ENCODE measurements at regions not wholly inside any gene's neighbourhood (a gene's known extent, or its start where the extent isn't known, plus 50 kb on each side); places are given as distances from the start of the nearest gene placed in this dataset.

GRCh38 chr5:93206203-93206602 lies 374.8 kb downstream of the NR2F1-AS1 start:
- Histone ChIP-seq H2BK120ac (ENCODE audit: low read depth, low read length) (no peak overlapping the region), H2BK5ac (ENCODE audit: low read depth, low read length, poor library complexity, severe bottlenecking) (no peak overlapping the region), H3K23ac (ENCODE audit: low read length in 2 of 2) (no peak overlapping the region), H3K14ac (ENCODE audit: low read length in 2 of 2) (no peak overlapping the region), H3K79me1 (replicated peaks; ENCODE audit: low read length, poor library complexity, severe bottlenecking) (no peaks in the 10 kb centered on the region), H2AK5ac (ENCODE audit: low read length, severe bottlenecking) (no peak overlapping the region), H2AFZ (ENCODE audit: low read depth, low read length) (no peak overlapping the region), H3K4ac (ENCODE audit: low read depth in 1 of 2, low read length in 2 of 2) (no peak overlapping the region), H3K4me2 (ENCODE audit: low read length, poor library complexity, severe bottlenecking) (no peak overlapping the region), H3K27ac (ENCODE audit: low read length, poor library complexity, severe bottlenecking) (no peak overlapping the region), H3K9ac (ENCODE audit: low read length) (no peak overlapping the region), H3K9me3 (ENCODE audit: control insufficient read depth, low read length) (no peaks in the 10 kb centered on the region), H4K91ac (ENCODE audit: low read length) (no peak overlapping the region), H2BK12ac (ENCODE audit: low read length in 2 of 2) (no peak overlapping the region), H2BK15ac (ENCODE audit: low read depth, poor library complexity, severe bottlenecking) (no peak overlapping the region), H3K4me3 (ENCODE audit: insufficient read depth in 1 of 2, low read depth in 1 of 2, low read length in 2 of 2) (no peak overlapping the region), H4K8ac (ENCODE audit: low read length) (no peak overlapping the region), H3K18ac (ENCODE audit: low read depth in 1 of 2, low read length in 2 of 2) (no peak overlapping the region), H3K4me1 (ENCODE audit: control insufficient read depth, insufficient read depth, low read depth, low read length) (no peaks in the 10 kb centered on the region), H3K27me3 (ENCODE audit: control insufficient read depth in 1 of 2, insufficient read depth in 1 of 2, low read length in 2 of 2) (no peaks in the 10 kb centered on the region), H3K36me3 (ENCODE audit: control insufficient read depth in 1 of 2, insufficient read depth in 2 of 2, low read depth in 1 of 2, low read length in 2 of 2) (no peaks in the 10 kb centered on the region)
- WGBS, result 100% methylated on average over 1 of the region's 3 CpGs
- no peak for DNase-seq

GRCh38 chr5:93201061-93201460 lies 380.0 kb downstream of the NR2F1-AS1 start:
- H3K79me1 ChIP-seq (replicated peaks; ENCODE audit: low read length, poor library complexity, severe bottlenecking), result no peaks in the 10 kb centered on the region

DNA sequence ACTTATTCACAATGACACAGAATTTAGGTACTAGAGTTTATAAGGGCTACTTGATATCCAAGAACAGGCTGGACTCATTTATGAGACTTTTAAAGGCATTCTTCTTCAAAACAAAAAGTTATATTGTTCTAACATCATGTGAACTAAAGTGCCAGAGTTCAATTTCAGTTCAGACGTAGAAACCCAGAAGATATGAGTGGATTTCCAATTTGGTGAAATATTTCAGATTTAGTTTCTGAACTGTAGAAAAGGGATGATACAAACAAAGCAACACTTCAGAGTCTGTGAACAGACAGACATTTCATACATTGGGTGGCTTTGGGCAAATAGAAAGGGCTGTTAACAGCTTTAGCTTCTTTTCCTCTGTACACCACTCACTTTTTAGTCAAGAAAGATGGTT lies 384.0 kb downstream of the NR2F1-AS1 start:
- H3K4me3 ChIP-seq (ENCODE audit: insufficient read depth in 1 of 2, low read depth in 1 of 2, low read length in 2 of 2), result no peak overlapping the region
- peak overlapping the region; percentile 12 for H2BK15ac ChIP-seq (ENCODE audit: low read depth, poor library complexity, severe bottlenecking)
- H2BK5ac ChIP-seq (ENCODE audit: low read depth, low read length, poor library complexity, severe bottlenecking), result no peak overlapping the region
- H2BK12ac ChIP-seq (ENCODE audit: low read length in 2 of 2), result no peak overlapping the region
- no peak overlapping the region for H4K8ac ChIP-seq (ENCODE audit: low read length)
- H3K27ac ChIP-seq (ENCODE audit: low read length, poor library complexity, severe bottlenecking), result no peak overlapping the region
- H3K4me1 ChIP-seq (ENCODE audit: control insufficient read depth, insufficient read depth, low read depth, low read length), result peaks cover 2% of the 10 kb centered on the region
- H3K14ac ChIP-seq (ENCODE audit: low read length in 2 of 2), result no peak overlapping the region
- no peak overlapping the region for H3K4ac ChIP-seq (ENCODE audit: low read depth in 1 of 2, low read length in 2 of 2)
- no peak overlapping the region for H2AK5ac ChIP-seq (ENCODE audit: low read length, severe bottlenecking)
- H2BK120ac ChIP-seq (ENCODE audit: low read depth, low read length), result no peak overlapping the region
- H3K36me3 ChIP-seq (ENCODE audit: control insufficient read depth in 1 of 2, insufficient read depth in 2 of 2, low read depth in 1 of 2, low read length in 2 of 2), result no peaks in the 10 kb centered on the region
- no peaks in the 10 kb centered on the region for H3K9me3 ChIP-seq (ENCODE audit: control insufficient read depth, low read length)
- no peak overlapping the region for H3K4me2 ChIP-seq (ENCODE audit: low read length, poor library complexity, severe bottlenecking)
- H3K9ac ChIP-seq (ENCODE audit: low read length), result no peak overlapping the region
- no peak overlapping the region for H3K23ac ChIP-seq (ENCODE audit: low read length in 2 of 2)
- WGBS, result 100% methylated on average over 1 of the region's 1 CpG
- no peak for DNase-seq
- no peak overlapping the region for H2AFZ ChIP-seq (ENCODE audit: low read depth, low read length)
- H4K91ac ChIP-seq (ENCODE audit: low read length), result no peak overlapping the region
- H3K27me3 ChIP-seq (ENCODE audit: control insufficient read depth in 1 of 2, insufficient read depth in 1 of 2, low read length in 2 of 2), result no peaks in the 10 kb centered on the region
- no peak overlapping the region for H3K18ac ChIP-seq (ENCODE audit: low read depth in 1 of 2, low read length in 2 of 2)
- H3K79me1 ChIP-seq (replicated peaks; ENCODE audit: low read length, poor library complexity, severe bottlenecking), result no peaks in the 10 kb centered on the region

More at GRCh38 chr5:93201061-93201460, 380.0 kb downstream of the NR2F1-AS1 start:
- Histone ChIP-seq H2AFZ (ENCODE audit: low read depth, low read length) (no peak overlapping the region), H2BK5ac (ENCODE audit: low read depth, low read length, poor library complexity, severe bottlenecking) (no peak overlapping the region), H3K27me3 (ENCODE audit: control insufficient read depth in 1 of 2, insufficient read depth in 1 of 2, low read length in 2 of 2) (no peaks in the 10 kb centered on the region), H3K4ac (ENCODE audit: low read depth in 1 of 2, low read length in 2 of 2) (no peak overlapping the region), H3K23ac (ENCODE audit: low read length in 2 of 2) (no peak overlapping the region), H4K8ac (ENCODE audit: low read length) (no peak overlapping the region), H3K4me2 (ENCODE audit: low read length, poor library complexity, severe bottlenecking) (no peak overlapping the region), H2BK15ac (ENCODE audit: low read depth, poor library complexity, severe bottlenecking) (no peak overlapping the region), H3K9ac (ENCODE audit: low read length) (no peak overlapping the region), H3K14ac (ENCODE audit: low read length in 2 of 2) (no peak overlapping the region), H2BK120ac (ENCODE audit: low read depth, low read length) (no peak overlapping the region), H3K36me3 (ENCODE audit: control insufficient read depth in 1 of 2, insufficient read depth in 2 of 2, low read depth in 1 of 2, low read length in 2 of 2) (no peaks in the 10 kb centered on the region), H3K9me3 (ENCODE audit: control insufficient read depth, low read length) (no peaks in the 10 kb centered on the region), H2BK12ac (ENCODE audit: low read length in 2 of 2) (no peak overlapping the region), H3K27ac (ENCODE audit: low read length, poor library complexity, severe bottlenecking) (no peak overlapping the region), H4K91ac (ENCODE audit: low read length) (no peak overlapping the region), H3K4me3 (ENCODE audit: insufficient read depth in 1 of 2, low read depth in 1 of 2, low read length in 2 of 2) (no peak overlapping the region), H3K4me1 (ENCODE audit: control insufficient read depth, insufficient read depth, low read depth, low read length) (no peaks in the 10 kb centered on the region), H3K18ac (ENCODE audit: low read depth in 1 of 2, low read length in 2 of 2) (peak overlapping the region in 1 of 2 experiments; percentile 62), H2AK5ac (ENCODE audit: low read length, severe bottlenecking) (no peak overlapping the region)
- no peak for DNase-seq
- WGBS, result 91% methylated on average over 5 of the region's 5 CpGs

DNA sequence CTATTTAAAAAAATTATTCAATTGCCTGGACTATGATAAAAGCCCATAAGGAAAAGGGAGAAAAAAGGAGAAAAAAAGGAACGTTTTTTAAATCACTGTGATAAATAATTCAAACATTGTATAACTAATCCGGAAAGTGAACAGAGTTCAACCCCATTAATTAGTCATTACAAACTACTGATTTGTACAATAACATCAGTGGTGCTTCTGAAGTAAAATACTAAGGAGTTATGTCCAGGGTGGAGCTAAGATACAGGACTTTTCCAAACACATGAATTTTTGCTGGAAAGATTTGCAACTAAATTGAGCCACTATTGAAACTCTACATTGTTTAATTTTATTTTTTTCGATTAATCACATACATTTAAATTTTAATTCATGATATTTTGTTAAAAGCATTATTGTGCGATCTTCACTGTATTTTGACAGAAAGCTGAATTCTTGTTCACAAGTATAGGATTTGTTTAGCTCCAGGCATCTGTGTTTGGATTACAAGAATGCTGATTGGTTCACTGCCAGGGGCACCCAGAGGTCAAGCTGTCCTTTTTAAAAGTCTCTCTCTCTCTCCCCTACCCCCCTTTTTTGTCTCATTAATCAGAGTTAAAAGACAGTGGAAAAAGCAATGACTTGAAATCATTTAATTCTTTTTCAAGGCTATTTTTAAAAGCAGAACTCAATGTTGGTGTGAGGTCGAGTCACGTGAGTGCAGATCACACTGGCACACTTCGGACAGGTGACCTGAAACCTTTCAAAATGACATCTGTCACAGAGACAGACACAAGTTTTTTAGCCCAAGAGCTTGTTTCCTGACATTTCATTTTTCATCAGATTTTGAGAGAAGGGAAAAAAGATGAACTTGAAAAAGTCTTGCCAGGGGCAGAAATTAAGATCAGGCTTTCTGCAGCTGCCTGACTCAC lies 387.3 kb downstream of the NR2F1-AS1 start:
- 34% methylated on average over 3 of the region's 7 CpGs for WGBS
- no peak overlapping the region for H3K4me3 ChIP-seq (ENCODE audit: insufficient read depth in 1 of 2, low read depth in 1 of 2, low read length in 2 of 2)

More for the DNA sequence above, 387.3 kb downstream of the NR2F1-AS1 start:
- peak; percentile 62 for DNase-seq
- no peak overlapping the region for H2BK5ac ChIP-seq (ENCODE audit: low read depth, low read length, poor library complexity, severe bottlenecking)
- no peak overlapping the region for H2AK5ac ChIP-seq (ENCODE audit: low read length, severe bottlenecking)
- H2AFZ ChIP-seq (ENCODE audit: low read depth, low read length), result no peak overlapping the region
- H3K18ac ChIP-seq (ENCODE audit: low read depth in 1 of 2, low read length in 2 of 2), result no peak overlapping the region
- no peaks in the 10 kb centered on the region for H3K79me1 ChIP-seq (replicated peaks; ENCODE audit: low read length, poor library complexity, severe bottlenecking)
- peak overlapping the region in 1 of 2 experiments; percentile 49 for H3K4ac ChIP-seq (ENCODE audit: low read depth in 1 of 2, low read length in 2 of 2)
- H3K9ac ChIP-seq (ENCODE audit: low read length), result no peak overlapping the region
- no peaks in the 10 kb centered on the region for H3K9me3 ChIP-seq (ENCODE audit: control insufficient read depth, low read length)
- H3K27me3 ChIP-seq (ENCODE audit: control insufficient read depth in 1 of 2, insufficient read depth in 1 of 2, low read length in 2 of 2), result no peaks in the 10 kb centered on the region
- no peak overlapping the region for H4K91ac ChIP-seq (ENCODE audit: low read length)
- H3K4me2 ChIP-seq (ENCODE audit: low read length, poor library complexity, severe bottlenecking), result no peak overlapping the region
- no peaks in the 10 kb centered on the region for H3K36me3 ChIP-seq (ENCODE audit: control insufficient read depth in 1 of 2, insufficient read depth in 2 of 2, low read depth in 1 of 2, low read length in 2 of 2)
- H4K8ac ChIP-seq (ENCODE audit: low read length), result no peak overlapping the region
- H2BK12ac ChIP-seq (ENCODE audit: low read length in 2 of 2), result no peak overlapping the region
- no peak overlapping the region for H2BK120ac ChIP-seq (ENCODE audit: low read depth, low read length)
- peaks cover 7% of the 10 kb centered on the region for H3K4me1 ChIP-seq (ENCODE audit: control insufficient read depth, insufficient read depth, low read depth, low read length)
- no peak overlapping the region for H2BK15ac ChIP-seq (ENCODE audit: low read depth, poor library complexity, severe bottlenecking)
- H3K14ac ChIP-seq (ENCODE audit: low read length in 2 of 2), result no peak overlapping the region
- H3K23ac ChIP-seq (ENCODE audit: low read length in 2 of 2), result no peak overlapping the region
- H3K27ac ChIP-seq (ENCODE audit: low read length, poor library complexity, severe bottlenecking), result no peak overlapping the region
